Aorta (tissue), 5 donors: ENCODE measurements at regions not wholly inside any gene's neighbourhood (a gene's known extent, or its start where the extent isn't known, plus 50 kb on each side); places are given as distances from the start of the nearest gene placed in this dataset.

ENCODE experiments used
- ATAC-seq: fragments of 200-7000 bp; cut with Tn5 transposase; one replicate; pipeline ENCODE4 v1.9.1; 2022; ENCODE audit warnings: moderate library complexity; ENCODE audit not compliant: low FRiP score
- DNase-seq, 2 donors: peaks; one replicate each; pipeline ENCODE4 v3.0.0-alpha.2; 2020
- H3K27ac ChIP-seq, 2 donors: one replicate each; pipeline ENCODE4 v1.5.1; 2013; ENCODE audit warnings: low read length in 2 of 2, mild to moderate bottlenecking in 2 of 2, moderate library complexity in 2 of 2, control low read depth in 1 of 2, inconsistent platforms in 1 of 2, low read depth in 1 of 2
- H3K27me3 ChIP-seq, 2 donors: one replicate each; pipeline ENCODE4 v1.6.1; 2013; ENCODE audit warnings: control low read depth in 1 of 2, low read length in 1 of 2, mild to moderate bottlenecking in 1 of 2, moderate library complexity in 1 of 2; ENCODE audit not compliant: insufficient read depth in 2 of 2, control insufficient read depth in 1 of 2
- H3K36me3 ChIP-seq, 2 donors: one replicate each; pipeline ENCODE4 v1.6.1; 2013; ENCODE audit warnings: control low read depth in 1 of 2, low read length in 1 of 2, mild to moderate bottlenecking in 1 of 2; ENCODE audit not compliant: insufficient read depth in 2 of 2, control insufficient read depth in 1 of 2
- H3K4me1 ChIP-seq, 2 donors: one replicate each; pipeline ENCODE4 v1.6.1; 2013; ENCODE audit warnings: low read length in 2 of 2, control low read depth in 1 of 2, mild to moderate bottlenecking in 1 of 2, moderate library complexity in 1 of 2; ENCODE audit not compliant: insufficient read depth in 2 of 2, control insufficient read depth in 1 of 2
- H3K4me3 ChIP-seq, 2 donors: one replicate each; pipeline ENCODE4 v1.5.1; 2013; ENCODE audit warnings: low read length in 2 of 2, control low read depth in 1 of 2, mild to moderate bottlenecking in 1 of 2
- H3K9me3 ChIP-seq: one replicate; pipeline ENCODE4 v1.6.1; 2013; ENCODE audit warnings: mild to moderate bottlenecking, low read length; ENCODE audit not compliant: control insufficient read depth
- WGBS, 2 donors: extraction: QIAGEN DNeasy Blood & Tissue Kit; methylation state at CpG; one replicate each; pipeline ENCODE4 v1.1.7; 2013; 5-methylcytosine and 5-hydroxymethylcytosine counted together
- intact Hi-C, 2 donors: fragments of 100-400 bp; cut with DNase I; formaldehyde crosslinking; loops; one replicate each; pipeline versions ENCODE4 v1.14.2 to v1.15.0; 2022
- donor health status: healthy with polysubstance abuse.
- donor health status: Bipolar disorder and iron deficiency.
- donor health status: DM: no; HTN: no; CAD: no.
- donor health status: DM: no; HTN: no; CAD: no.
- donor health status: DM: yes; HTN: yes; CAD: no.

DNA sequence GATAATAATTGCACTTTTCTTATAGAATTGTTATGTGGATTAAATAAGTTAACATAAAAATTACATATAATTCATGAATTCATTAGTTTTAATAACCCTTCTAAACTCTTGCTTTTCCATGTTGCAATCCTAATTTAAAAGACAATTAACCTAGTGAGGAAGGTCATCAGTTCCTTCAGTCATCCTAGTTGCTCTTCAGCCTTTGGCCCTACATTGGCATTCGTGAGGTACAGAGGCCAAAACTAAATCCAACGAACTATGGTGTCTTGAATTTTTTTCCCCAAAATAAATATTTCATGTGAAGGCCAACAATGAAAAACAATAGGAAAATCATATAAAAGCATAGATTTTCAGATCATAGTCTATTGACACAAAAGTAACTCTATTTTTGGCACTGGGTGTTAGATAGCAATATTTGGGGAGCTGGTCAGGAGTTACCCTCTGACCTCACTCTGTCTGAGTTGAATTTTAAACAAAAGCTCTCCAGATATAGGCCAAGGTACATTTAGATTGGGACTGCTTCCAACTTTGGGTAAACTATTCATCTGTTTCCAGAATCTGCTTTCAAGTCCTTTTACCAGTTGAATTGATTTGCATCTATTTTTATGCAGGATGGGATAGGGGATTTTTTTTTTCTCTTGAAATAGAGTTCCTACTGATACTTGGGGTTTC is 104.5 kb downstream of the SEM1 start:
- no peak for ATAC-seq
- H3K27ac ChIP-seq, result no peak overlapping the region
- 82% methylated on average over 2 of the region's 2 CpGs for WGBS, 2 donors
- H3K36me3 ChIP-seq, result no peaks in the 10 kb centered on the region
- DNase-seq, result no peak
- intact Hi-C loops, result no loop called here
- no peaks in the 10 kb centered on the region for H3K27me3 ChIP-seq
- H3K4me3 ChIP-seq, result no peak overlapping the region
- H3K4me1 ChIP-seq, result no peaks in the 10 kb centered on the region
- no peaks in the 10 kb centered on the region for H3K9me3 ChIP-seq

DNA sequence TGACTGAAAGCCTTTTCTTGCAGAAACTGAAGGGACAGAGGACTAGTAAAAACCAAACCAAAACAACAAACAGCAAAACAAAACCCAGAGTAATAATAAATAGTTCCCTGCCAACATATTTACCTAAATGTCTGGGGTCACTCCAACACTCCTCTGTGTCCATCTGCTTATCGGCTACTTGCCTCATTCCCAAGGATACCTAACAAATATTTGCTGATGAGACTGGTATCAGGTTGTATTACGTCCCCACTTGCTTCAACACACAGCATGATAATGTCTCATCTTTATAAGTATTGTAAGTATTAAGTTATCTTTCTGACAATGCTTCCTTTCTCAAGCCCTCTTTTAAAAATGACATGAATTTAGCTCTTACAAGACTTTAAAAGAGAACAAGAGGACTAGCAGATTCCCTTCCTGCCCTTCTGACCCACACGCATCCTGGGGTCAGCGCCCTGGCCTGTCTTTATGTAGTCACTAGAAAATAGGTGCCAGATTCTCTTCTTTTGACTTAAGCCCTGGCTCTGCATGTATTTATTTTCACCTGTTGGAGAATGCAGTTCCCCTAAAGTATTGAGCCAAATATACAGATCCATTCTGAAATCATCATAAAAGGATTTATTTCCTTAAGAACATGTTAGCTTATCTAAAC is 110.2 kb downstream of the SEM1 start:
- Histone ChIP-seq H3K9me3 (no peaks in the 10 kb centered on the region), H3K4me3 (no peak overlapping the region), H3K4me1 (peaks cover 0 to 3% of the 10 kb centered on the region in 2 donors), H3K27ac (no peak overlapping the region), H3K36me3 (no peaks in the 10 kb centered on the region), H3K27me3 (no peaks in the 10 kb centered on the region)
- 46 to 53% methylated on average over 4 of the region's 4 CpGs for WGBS, 2 donors
- DNase-seq, result no peak
- no peak for ATAC-seq
- intact Hi-C loops, result no loop called here

DNA sequence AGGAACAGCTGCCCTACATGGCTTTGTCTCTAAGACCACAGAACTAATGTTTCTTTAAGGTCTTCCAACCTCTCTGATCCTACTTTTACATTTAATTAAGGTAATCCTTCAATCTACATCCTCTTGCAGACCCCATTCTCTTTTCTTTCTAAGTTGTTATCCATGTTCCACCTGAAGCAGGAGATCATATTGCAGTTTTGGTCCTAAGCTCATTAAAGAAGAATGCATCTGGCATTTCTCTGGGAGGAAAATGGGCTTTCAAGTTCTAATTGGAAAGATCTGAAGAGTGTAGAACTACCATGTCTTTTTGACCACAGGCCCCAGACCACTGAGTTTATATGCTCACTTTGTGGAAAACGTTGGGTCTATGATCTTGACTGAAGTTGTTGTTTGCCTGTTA is 111.2 kb downstream of the SEM1 start:
- no peak overlapping the region for H3K4me3 ChIP-seq

DNA sequence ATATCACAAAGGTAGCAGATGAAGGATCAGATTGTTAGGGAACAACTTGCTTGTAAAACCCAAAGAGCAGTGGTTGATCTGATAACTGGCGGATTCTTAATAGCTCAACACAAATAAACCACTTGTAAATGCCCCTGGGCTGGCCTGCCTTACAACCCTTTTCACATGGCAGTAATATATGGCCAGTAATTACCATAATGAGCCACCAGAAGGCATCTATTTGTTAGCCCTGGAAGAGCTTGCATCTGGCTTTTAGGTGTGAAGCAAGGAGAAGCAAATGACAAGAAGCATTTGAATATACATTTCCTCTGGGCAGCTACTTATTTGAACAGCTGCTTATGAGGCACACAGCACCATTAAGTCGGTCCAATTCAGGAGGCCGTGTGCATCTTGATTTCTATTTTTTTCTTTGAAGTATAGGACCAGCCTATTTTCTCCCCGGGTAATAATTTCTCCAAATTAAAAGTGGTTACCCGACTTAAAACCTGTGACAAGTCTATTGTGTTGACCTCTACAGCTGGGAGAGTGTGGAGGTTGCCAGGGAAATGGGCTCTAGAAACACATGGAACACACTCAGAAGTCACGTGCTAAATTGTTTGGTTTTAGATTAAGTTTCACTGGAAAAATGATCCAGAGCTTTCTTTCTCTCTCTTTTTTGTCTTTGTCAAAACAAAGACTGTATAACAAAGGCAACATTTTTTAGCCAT is 113.4 kb downstream of the SEM1 start:
- no peak overlapping the region for H3K4me3 ChIP-seq
- DNase-seq, result no peak
- no peak overlapping the region for H3K27ac ChIP-seq
- 22 to 23% methylated on average over 6 of the region's 6 CpGs for WGBS, 2 donors
- peaks cover 0 to 3% of the 10 kb centered on the region in 2 donors for H3K4me1 ChIP-seq
- intact Hi-C loops, result no loop called here
- no peaks in the 10 kb centered on the region for H3K36me3 ChIP-seq
- no peak for ATAC-seq
- peaks cover 1% of the 10 kb centered on the region for H3K9me3 ChIP-seq
- no peaks in the 10 kb centered on the region for H3K27me3 ChIP-seq

More for the DNA sequence above, 111.2 kb downstream of the SEM1 start:
- Histone ChIP-seq H3K27ac (no peak overlapping the region), H3K27me3 (no peaks in the 10 kb centered on the region), H3K4me1 (peaks cover 0 to 3% of the 10 kb centered on the region in 2 donors), H3K9me3 (no peaks in the 10 kb centered on the region), H3K36me3 (no peaks in the 10 kb centered on the region)
- WGBS, 2 donors, result 73 to 79% methylated on average over 1 of the region's 1 CpG
- DNase-seq (no peak), ATAC-seq (no peak)
- intact Hi-C loops, result no loop called here

DNA sequence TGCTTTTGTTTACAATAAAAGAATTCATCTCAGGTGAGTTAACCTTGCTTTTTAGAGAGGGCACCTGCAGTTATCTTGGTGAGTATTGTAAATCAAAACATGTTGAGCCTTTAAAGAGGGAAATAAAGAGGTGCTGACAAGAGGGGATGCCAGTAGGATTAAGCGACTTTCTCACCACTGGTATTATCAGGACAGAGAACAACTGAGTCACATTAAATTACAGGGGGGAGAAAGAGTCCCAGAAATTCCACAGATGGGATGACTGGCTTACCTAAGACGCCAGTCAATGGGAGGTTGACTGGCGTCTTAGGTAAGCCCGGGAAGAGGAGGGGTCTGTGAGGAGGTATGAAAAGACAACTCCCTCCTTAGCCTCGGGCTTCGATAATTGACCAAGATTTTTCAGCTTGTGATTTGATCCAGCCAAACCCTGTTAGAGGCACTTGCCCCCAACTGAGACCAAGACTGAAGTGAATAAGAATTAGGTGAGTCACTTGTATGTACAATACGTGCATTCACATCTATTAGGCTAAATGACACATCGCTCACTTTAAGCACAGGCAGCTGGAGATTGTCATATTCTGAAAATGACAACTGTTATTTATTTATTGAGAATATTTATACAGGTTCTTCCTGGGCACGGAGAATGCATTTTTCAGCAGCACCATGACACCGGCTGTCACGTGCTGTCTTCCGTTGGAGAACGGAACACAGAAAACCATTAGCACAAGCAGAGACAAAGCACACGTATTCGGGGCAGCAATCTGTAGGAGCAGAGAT is 117.6 kb downstream of the SEM1 start:
- Histone ChIP-seq H3K4me1 (peaks cover 0 to 3% of the 10 kb centered on the region in 2 donors), H3K27me3 (no peaks in the 10 kb centered on the region), H3K9me3 (peaks cover 5% of the 10 kb centered on the region), H3K36me3 (no peaks in the 10 kb centered on the region), H3K27ac (no peak overlapping the region), H3K4me3 (no peak overlapping the region)
- intact Hi-C loops, result no loop called here
- 32 to 42% methylated on average over 15 of the region's 15 CpGs for WGBS, 2 donors
- no peak for ATAC-seq
- DNase-seq, result no peak

DNA sequence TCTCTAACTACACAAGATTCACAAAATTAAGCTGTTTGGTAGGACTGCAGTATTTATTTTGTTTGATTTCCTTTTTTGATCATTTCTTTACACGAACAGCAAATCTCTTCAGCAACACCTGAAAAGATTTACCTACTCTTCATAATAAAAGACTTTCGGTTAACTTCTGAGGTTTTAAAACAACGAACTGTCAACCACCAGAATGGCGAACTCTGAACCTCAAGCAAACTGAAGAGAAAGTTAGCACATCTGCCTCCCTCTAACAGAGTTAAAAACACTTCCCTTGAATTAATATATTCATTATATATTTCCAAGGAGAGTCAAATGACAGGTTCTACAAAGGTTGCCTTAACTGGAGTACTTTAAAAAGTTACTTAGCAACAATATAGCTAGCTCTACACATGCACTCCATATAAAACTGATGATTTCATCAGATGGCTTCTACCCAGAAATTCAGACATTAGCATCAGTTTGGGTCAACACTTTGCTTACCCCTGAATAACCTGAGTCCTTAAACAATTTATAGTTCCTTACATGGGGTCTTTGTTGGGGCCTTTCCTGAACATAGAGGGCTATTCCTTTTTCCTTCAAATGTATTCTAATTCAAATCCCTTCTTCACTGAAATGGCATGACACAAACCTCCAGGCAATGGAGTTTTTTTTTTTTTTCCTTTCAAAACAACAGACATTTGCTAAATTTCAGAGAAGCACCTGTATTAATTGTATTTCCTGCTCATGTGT is 118.3 kb downstream of the SEM1 start:
- peaks cover 0 to 2% of the 10 kb centered on the region in 2 donors for H3K4me1 ChIP-seq
- 29 to 48% methylated on average over 4 of the region's 4 CpGs for WGBS, 2 donors

DNA sequence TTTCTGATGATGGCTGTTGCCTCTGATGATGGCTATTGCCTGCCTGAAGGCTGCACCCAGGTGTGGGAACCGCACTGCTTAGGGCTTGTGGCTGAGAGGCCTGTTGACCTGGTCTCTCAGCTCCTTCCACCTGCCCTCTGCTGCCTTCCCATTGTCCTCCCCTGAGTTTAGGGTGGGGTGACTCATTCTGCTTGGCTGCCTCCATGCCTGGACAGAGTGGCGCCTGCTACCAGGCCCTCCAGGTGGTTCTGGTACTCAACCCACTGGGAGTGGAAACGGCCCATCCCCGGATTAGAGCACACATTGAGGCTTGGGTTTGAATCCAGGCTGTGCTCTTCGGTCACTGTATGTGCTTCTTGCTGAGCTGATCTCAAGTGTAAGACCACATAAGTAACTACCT is 120.6 kb downstream of the SEM1 start:
- Histone ChIP-seq H3K36me3 (no peaks in the 10 kb centered on the region), H3K27me3 (no peaks in the 10 kb centered on the region), H3K4me3 (no peak overlapping the region), H3K4me1 (no peaks in the 10 kb centered on the region), H3K9me3 (peaks cover 5% of the 10 kb centered on the region), H3K27ac (no peak overlapping the region)
- no peak for ATAC-seq
- 91 to 96% methylated on average over 5 of the region's 5 CpGs for WGBS, 2 donors
- intact Hi-C loops, result no loop called here
- DNase-seq, result no peak

More for the DNA sequence above, 118.3 kb downstream of the SEM1 start:
- Histone ChIP-seq H3K4me3 (no peak overlapping the region), H3K36me3 (no peaks in the 10 kb centered on the region), H3K9me3 (peaks cover 5% of the 10 kb centered on the region), H3K27ac (no peak overlapping the region), H3K27me3 (no peaks in the 10 kb centered on the region)
- DNase-seq (no peak), ATAC-seq (no peak)
- intact Hi-C loops, result no loop called here

DNA sequence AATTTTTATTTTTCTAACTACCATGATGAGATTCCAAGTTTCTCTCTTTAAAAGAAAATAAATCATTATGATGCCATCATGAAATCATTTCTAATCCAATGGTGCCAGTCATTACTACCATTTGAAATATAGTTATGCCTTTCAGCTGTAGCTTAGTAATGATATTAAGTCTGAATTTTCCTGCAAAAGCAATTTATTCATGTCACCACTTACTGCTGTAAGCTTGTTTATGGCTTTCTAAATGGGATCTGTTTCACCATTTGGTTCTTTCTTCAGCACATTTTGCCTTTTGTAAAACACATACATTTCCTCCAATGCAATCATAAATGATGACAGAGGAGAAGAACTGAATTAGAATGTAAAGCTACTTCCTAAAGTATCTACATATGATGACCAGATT is 130.5 kb downstream of the SEM1 start:
- ATAC-seq (no peak), DNase-seq (no peak)
- no peaks in the 10 kb centered on the region for H3K27me3 ChIP-seq
- no peaks in the 10 kb centered on the region for H3K9me3 ChIP-seq
- H3K4me1 ChIP-seq, result no peaks in the 10 kb centered on the region
- no peak overlapping the region for H3K4me3 ChIP-seq
- no peaks in the 10 kb centered on the region for H3K36me3 ChIP-seq
- intact Hi-C loops, result no loop called here
- no peak overlapping the region for H3K27ac ChIP-seq
